ENCODE measurements at regions not wholly inside any gene's neighbourhood (a gene's known extent, or its start where the extent isn't known, plus 50 kb on each side); places are given as distances from the start of the nearest gene placed in this dataset.

- ATAC-seq (ENCODE audit: poor library complexity) (no peak), DNase-seq (no peak)
- intact Hi-C loops (cut with DNase I): no loop called here
These were observed 59.0 kb downstream of the NDUFS5 start for GRCh38 chr1:39085174-39085573.

GRCh38 chr1:39086386-39086785 lies 60.2 kb downstream of the NDUFS5 start:
- DNase-seq (no peak), ATAC-seq (ENCODE audit: poor library complexity) (no peak)
- intact Hi-C loops (cut with DNase I): no loop called here

- peak; percentile 48 for DNase-seq
- ATAC-seq (ENCODE audit: poor library complexity): peak; percentile 50
- intact Hi-C loops (cut with DNase I): no loop called here
These were observed 60.8 kb downstream of the NDUFS5 start for GRCh38 chr1:39086865-39087409.

DNA sequence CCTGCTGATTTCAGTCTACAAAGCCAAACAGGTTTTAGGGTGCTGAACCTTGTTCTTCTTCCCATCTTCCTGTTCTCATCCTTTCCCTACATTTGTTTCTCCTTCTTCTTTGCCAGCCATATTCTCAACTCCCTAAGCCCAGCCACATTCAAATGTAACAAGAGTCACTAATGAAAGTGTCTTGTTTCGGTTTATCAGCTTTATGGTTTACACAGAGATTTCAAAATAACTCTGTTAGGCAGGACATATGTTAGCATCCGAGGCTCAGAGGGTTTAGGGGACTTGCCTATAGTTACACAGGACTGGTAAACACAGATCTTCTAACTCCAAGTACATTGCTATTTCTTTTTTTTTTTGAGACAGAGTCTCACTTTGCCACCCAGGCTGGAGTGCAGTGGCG lies 61.3 kb downstream of the NDUFS5 start:
- ATAC-seq (ENCODE audit: poor library complexity) (no peak), DNase-seq (no peak)
- intact Hi-C loops (cut with DNase I): no loop called here

DNA sequence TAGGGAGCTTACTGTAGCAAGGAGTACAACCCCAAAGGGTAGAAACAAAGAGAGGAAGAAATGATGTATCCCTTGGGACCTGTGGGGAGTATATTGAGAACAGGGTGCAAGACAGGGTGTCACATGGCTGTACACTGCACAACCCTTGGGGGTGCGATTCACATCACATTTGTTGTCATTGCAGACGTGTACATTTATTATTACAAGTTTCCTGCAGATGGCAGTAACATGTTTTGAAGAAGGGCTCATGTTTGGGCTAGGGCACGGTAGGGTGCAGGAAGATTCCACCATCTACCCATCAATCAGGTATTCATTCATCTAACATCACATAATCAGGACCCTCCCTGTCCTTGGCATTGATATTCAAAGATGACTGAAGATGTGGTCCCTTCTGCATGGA lies 62.5 kb downstream of the NDUFS5 start:
- intact Hi-C loops (cut with DNase I): no loop called here

GRCh38 chr1:39089931-39090521 lies 63.9 kb downstream of the NDUFS5 start:
- DNase-seq (no peak), ATAC-seq (ENCODE audit: poor library complexity) (peak; percentile 6)
- intact Hi-C loops (cut with DNase I): loop anchor here (10.0 kb wide), 1 partner anchor 455 kb away; no protein-coding TSS in a partner anchor

More for the DNA sequence above, 62.5 kb downstream of the NDUFS5 start:
- no peak for DNase-seq
- no peak for ATAC-seq (ENCODE audit: poor library complexity)

DNA sequence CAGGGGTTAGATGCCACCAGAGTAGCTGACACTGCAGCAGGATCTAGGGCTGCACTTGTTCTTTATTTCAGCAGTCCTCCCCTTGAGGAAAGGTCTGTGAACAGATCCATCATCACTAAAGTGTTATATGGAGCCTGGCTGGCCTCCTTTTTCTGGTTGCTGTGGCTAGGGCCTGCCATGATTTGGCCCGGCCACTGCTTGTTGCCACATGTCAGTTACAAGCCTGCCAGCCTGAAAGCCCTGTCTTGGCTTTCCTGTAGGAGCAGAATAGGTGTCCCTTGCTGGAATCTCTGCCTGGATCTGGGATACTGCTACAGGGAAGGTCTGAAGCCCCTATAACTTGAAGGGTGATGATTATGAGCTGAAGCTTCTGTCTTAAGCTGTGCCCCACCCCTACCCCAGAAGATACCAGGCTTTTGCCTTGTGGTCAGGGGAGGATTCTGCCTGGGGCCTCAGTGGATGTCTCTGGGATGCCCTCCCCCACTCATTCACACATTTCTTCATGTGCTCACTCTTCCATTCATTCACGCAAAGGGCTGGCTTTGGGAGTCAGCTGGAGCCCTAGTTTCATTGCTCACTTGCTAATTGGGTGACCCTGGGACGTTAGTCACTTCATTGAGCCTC lies 64.7 kb downstream of the NDUFS5 start:
- intact Hi-C loops (cut with DNase I): loop anchor here (10.0 kb wide), 1 partner anchor 454 kb away; no protein-coding TSS in a partner anchor
- DNase-seq (no peak), ATAC-seq (ENCODE audit: poor library complexity) (no peak)

DNA sequence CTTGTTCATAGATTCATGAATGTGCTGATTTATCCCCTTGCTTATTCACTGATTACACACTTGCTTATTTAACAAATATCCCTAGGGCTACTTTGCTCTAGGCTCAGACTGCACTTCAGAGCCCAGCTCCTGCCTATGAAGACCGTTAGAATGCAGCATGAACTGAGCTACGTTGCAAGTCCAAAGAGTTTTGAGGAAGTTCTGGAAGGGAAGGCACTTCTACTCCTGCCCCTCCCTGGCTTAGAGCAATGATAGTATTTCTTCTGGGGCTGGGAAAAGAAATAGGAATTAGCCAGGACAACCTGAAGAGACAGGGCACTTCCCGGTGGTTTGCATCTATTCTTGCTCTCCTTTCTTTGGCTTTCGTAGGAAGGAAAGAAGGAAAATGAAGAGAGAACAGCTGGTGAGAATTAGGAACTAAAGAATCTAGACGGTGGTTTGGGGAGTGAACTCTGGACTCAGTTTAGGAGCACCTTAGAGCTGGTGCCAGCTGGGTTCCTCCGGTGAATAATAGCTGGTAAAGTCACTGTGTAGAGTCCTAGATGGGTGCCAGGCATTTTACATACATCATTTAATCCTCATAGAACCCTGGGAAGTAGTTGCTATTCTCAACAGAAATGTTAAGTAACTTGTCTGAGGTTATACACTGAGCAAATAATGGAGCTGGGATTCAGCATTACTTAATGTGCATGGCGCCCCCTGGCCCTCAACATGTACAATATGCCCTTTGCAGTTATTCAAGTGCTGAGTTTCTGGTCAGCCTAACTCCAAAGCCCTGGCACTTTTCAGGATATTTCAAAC lies 65.9 kb downstream of the NDUFS5 start:
- peak; percentile 55 for DNase-seq
- intact Hi-C loops (cut with DNase I): loop anchor here (10.0 kb wide), 1 partner anchor 453 kb away; no protein-coding TSS in a partner anchor
- ATAC-seq (ENCODE audit: poor library complexity): peak; percentile 82

DNA sequence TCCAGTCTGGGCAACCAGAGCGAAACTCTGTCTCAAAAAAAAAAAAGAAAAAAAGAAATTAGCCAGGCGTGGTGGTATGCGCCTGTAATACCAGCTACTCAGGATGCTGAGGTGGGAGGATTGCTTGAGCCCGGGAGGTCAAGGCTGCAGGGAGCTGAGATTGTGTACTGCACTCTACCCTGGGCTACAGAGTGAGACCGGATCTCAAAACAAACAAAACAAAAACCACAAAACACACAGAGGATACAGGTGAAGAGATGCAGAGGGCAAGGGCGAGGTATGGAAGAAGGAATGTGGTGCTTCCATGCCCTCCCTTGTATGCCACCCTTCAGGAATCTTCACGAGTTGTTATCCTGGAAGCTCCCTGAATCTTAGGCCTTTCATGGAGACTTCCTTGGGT lies 68.5 kb downstream of the NDUFS5 start:
- no peak for DNase-seq
- ATAC-seq (ENCODE audit: poor library complexity): no peak
- intact Hi-C loops (cut with DNase I): loop anchor here (10.0 kb wide), 1 partner anchor 450 kb away; no protein-coding TSS in a partner anchor

GRCh38 chr1:39098546-39099250 lies 72.5 kb downstream of the NDUFS5 start:
- intact Hi-C loops (cut with DNase I): loop anchor here (10.0 kb wide), 1 partner anchor 446 kb away; no protein-coding TSS in a partner anchor
- ATAC-seq (ENCODE audit: poor library complexity) (peak; percentile 81), DNase-seq (peak; percentile 63)

- intact Hi-C loops (cut with DNase I): loop anchor here (2.0 kb wide), 2 partner anchors 90 to 156 kb away; no protein-coding TSS in a partner anchor
- peak; percentile 35 for ATAC-seq (ENCODE audit: poor library complexity)
- no peak for DNase-seq
These were observed 76.6 kb downstream of the NDUFS5 start for GRCh38 chr1:39102537-39103327.

- ATAC-seq (ENCODE audit: poor library complexity): no peak
- intact Hi-C loops (cut with DNase I): loop anchor here (2.0 kb wide), 2 partner anchors 89 to 155 kb away; no protein-coding TSS in a partner anchor
These were observed 77.4 kb downstream of the NDUFS5 start for GRCh38 chr1:39103328-39104157.

DNA sequence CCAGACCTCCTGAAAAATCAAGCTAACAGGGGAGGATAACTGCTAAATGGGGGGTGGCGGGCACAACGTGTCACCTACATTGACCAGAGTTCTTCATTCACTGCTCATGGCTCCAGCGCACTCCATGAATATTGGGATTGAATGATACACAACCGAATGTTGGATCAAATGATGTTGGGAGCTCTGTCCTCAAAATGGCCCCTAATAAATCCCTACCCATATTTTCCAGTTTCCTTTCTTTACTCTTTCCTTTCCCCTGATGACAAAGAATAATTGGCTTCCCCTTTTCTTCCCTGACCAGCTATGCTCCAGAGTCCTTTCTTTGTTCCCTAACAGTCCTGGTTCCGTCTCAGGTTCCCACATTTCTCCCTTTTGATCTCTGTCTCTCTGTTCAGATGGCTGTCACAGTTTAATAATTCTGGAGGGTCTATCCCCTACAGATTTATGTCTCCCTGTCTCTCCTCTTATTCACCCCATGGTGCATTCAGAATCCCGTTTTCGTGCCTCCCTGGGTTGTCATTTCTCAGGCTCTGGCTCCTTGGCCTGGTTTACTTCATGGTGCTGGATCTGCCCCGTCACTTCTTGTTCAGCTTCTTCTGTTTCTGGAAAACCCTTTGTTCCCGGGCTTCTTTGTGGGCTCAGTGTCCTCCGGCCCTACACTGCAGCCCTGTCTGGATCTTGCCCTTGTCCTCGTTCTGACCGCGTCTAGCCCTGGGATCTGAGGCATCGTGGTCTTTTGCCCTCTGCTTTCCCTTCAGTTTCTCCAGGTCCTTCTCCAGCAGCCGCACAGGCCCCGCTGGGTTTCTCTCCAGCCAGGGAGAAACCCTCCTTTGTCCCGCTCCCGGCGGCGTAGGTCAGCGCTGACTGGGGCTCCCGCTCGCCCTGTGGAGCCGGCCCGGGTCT lies 78.3 kb downstream of the NDUFS5 start:
- ATAC-seq (ENCODE audit: poor library complexity): peak; percentile 47
- DNase-seq: no peak
- intact Hi-C loops (cut with DNase I): no loop called here

More at GRCh38 chr1:39103328-39104157, 77.4 kb downstream of the NDUFS5 start:
- no peak for DNase-seq

GRCh38 chr1:39105061-39105840 lies 79.1 kb downstream of the NDUFS5 start:
- DNase-seq (peak; percentile 83), ATAC-seq (ENCODE audit: poor library complexity) (peak; percentile 89)
- intact Hi-C loops (cut with DNase I): no loop called here
